SK-N-MC (cell line): ENCODE measurements at regions not wholly inside any gene's neighbourhood (a gene's known extent, or its start where the extent isn't known, plus 50 kb on each side); places are given as distances from the start of the nearest gene placed in this dataset.

Experiments
- EZH2 ChIP-seq: fragments of 200-600 bp; sonication (generic); IDR thresholded peaks from one replicate; pipeline ENCODE4 v1.6.1; 2017; ENCODE audit warnings: antibody characterized with exemption
- FOXP2 ChIP-seq: optimal IDR thresholded peaks from 2 replicates; pipeline ENCODE3; 2011; ENCODE audit warnings: mild to moderate bottlenecking, moderate library complexity; ENCODE audit not compliant: insufficient read depth; ENCODE audit errors: extremely low read length, control extremely low read depth
- POLR2AphosphoS5 ChIP-seq: IDR thresholded peaks from 2 replicates; pipeline ENCODE4 v1.6.1; 2012; ENCODE audit warnings: mild to moderate bottlenecking, low read depth, low read length, borderline replicate concordance

DNA sequence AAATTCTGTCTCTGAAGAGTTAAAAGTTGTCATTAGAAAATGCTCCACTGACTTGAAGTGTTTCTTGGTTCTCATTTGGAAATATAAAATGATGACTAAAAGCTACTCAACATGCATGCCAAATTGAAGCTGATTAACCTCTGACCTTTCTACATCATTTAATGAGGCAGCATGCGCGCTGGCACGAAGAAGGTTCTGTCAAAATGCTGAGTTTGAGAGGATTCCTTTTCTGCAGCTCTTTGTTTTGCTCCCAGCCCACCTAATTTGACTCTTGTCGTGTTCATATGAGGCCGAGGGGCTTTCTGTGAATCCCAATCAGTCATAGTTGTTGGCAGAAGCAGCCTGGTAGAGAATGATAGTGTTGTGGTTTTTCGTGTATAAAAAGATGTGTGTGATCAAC is 153.4 kb downstream of the BRMS1L start:
- no peak for TF ChIP-seq EZH2
- TF ChIP-seq POLR2AphosphoS5 = no peak
- TF ChIP-seq FOXP2 = no peak
